Colonic mucosa (tissue), 4 donors: ENCODE measurements at regions not wholly inside any gene's neighbourhood (a gene's known extent, or its start where the extent isn't known, plus 50 kb on each side); places are given as distances from the start of the nearest gene placed in this dataset.

Experiments used
- DNase-seq: peaks from one replicate; pipeline ENCODE4 v3.0.0-alpha.2; 2020
- H3K27ac ChIP-seq: fragments of 200-600 bp; one replicate; pipeline ENCODE4 v1.8.0; 2021
- H3K27me3 ChIP-seq: fragments of 200-600 bp; one replicate; pipeline ENCODE4 v1.8.0; 2021
- H3K36me3 ChIP-seq: fragments of 200-600 bp; one replicate; pipeline ENCODE4 v1.8.0; 2021
- H3K4me1 ChIP-seq: fragments of 200-600 bp; one replicate; pipeline ENCODE4 v1.8.0; 2021; ENCODE audit warnings: mild to moderate bottlenecking
- H3K4me3 ChIP-seq: fragments of 200-600 bp; one replicate; pipeline ENCODE4 v1.8.0; 2021
- H3K9ac ChIP-seq, 2 donors: one replicate each; pipeline ENCODE4 v1.7.0; 2013; ENCODE audit warnings: control low read depth in 2 of 2, low read depth in 2 of 2, low read length in 2 of 2
- H3K9me3 ChIP-seq: fragments of 200-600 bp; one replicate; pipeline ENCODE4 v1.8.0; 2021
- intact Hi-C: fragments of 100-400 bp; cut with DNase I; formaldehyde crosslinking; loops from one replicate; pipeline ENCODE4 v1.14.1; 2022
- TF ChIP-seq, protein P1 (sequence below): fragments of 200-600 bp; IDR thresholded peaks from one replicate; pipeline ENCODE4 v1.8.0; 2022; ENCODE audit warnings: antibody characterized with exemption, mild to moderate bottlenecking
- donor health status: healthy.
- donor health status: DM: no; HTN: no; CAD: no.
- donor health status: DM: no; HTN: no; CAD: no.

DNA sequence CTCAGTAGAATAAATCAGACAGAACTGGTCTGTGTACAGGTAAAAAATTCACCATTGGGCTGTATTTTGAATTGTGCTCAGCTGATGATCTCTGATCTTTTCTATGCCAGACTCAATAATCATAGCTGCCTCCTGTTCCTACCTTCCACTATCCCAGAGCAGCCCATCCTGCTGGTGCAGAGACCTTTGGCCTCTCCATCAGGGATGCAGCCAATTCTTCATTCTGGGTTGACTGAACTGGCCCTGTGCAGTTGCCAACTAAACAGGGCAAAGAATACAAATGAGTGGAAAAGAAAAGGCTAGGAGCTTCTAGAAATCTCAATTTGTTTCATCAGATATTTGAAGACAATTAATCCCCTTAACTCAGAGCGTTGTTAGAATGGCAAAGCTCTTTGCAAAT lies 1781.3 kb upstream of the CELF4 start:
- DNase-seq: no peak

DNA sequence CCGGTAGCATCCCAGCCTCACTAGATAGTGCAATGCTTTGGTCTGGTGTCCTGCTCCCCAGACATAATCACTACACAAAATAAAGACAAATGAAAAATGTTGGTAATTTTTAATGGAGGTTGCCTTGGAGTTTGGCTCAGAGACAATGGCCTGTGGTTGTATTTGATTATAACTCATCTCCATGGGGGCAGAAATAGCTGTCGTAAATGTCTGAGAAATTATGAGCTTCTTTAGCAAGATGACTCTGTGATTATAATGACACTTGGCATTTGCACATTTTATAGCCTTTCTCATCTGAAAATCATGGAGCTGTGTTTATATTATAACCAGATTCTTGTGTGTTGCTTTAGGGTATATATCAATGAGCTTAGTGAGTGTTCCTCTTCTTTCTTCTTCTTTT lies 1779.7 kb upstream of the CELF4 start:
- Histone ChIP-seq H3K36me3 (no peaks in the 10 kb centered on the region), H3K9ac (no peak overlapping the region), H3K27me3 (no peaks in the 10 kb centered on the region), H3K4me1 (no peaks in the 10 kb centered on the region), H3K9me3 (no peaks in the 10 kb centered on the region), H3K4me3 (no peak overlapping the region), H3K27ac (no peak overlapping the region)
- TF ChIP-seq, protein P1, sequence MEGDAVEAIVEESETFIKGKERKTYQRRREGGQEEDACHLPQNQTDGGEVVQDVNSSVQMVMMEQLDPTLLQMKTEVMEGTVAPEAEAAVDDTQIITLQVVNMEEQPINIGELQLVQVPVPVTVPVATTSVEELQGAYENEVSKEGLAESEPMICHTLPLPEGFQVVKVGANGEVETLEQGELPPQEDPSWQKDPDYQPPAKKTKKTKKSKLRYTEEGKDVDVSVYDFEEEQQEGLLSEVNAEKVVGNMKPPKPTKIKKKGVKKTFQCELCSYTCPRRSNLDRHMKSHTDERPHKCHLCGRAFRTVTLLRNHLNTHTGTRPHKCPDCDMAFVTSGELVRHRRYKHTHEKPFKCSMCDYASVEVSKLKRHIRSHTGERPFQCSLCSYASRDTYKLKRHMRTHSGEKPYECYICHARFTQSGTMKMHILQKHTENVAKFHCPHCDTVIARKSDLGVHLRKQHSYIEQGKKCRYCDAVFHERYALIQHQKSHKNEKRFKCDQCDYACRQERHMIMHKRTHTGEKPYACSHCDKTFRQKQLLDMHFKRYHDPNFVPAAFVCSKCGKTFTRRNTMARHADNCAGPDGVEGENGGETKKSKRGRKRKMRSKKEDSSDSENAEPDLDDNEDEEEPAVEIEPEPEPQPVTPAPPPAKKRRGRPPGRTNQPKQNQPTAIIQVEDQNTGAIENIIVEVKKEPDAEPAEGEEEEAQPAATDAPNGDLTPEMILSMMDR: no peak
- DNase-seq: no peak
- intact Hi-C loops: no loop called here

More for the DNA sequence above, 1781.3 kb upstream of the CELF4 start:
- TF ChIP-seq, protein P1: no peak
- Histone ChIP-seq H3K27ac (no peak overlapping the region), H3K36me3 (no peaks in the 10 kb centered on the region), H3K9ac (no peak overlapping the region), H3K4me3 (no peak overlapping the region), H3K4me1 (no peaks in the 10 kb centered on the region), H3K27me3 (no peaks in the 10 kb centered on the region), H3K9me3 (no peaks in the 10 kb centered on the region)
- intact Hi-C loops: no loop called here

DNA sequence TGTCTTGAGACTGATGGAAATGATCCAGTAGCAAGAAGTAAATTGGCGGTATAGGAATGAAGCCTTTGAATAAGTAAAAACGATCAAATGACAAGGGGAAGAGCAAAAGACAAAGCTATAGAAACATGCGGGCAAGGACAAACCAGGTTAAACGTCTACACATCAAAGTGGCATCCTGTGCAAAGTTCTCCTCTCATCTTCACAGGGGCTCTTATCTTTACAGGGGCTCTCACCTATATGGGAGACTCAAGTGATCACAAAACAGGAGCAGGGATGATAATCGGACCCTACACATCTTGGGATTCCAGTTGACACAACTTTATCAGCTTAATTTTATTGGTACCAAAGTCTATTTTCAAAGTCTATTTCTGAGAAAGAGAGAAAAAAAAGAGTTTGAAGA lies 1778.9 kb upstream of the CELF4 start:
- H3K36me3 ChIP-seq: no peaks in the 10 kb centered on the region
- no peak overlapping the region for H3K4me3 ChIP-seq
- no peaks in the 10 kb centered on the region for H3K27me3 ChIP-seq
- no peak overlapping the region for H3K27ac ChIP-seq
- no peak overlapping the region for H3K9ac ChIP-seq
- no peaks in the 10 kb centered on the region for H3K9me3 ChIP-seq
- TF ChIP-seq, protein P1: no peak
- H3K4me1 ChIP-seq: no peaks in the 10 kb centered on the region
- intact Hi-C loops: no loop called here
- DNase-seq: no peak

GRCh38 chr18:39341129-39341528 lies 1775.5 kb upstream of the CELF4 start:
- H3K9me3 ChIP-seq: no peaks in the 10 kb centered on the region
- no peak for DNase-seq
- no peaks in the 10 kb centered on the region for H3K36me3 ChIP-seq
- intact Hi-C loops: no loop called here
- no peaks in the 10 kb centered on the region for H3K4me1 ChIP-seq
- H3K9ac ChIP-seq: no peak overlapping the region
- H3K27ac ChIP-seq: no peak overlapping the region
- H3K4me3 ChIP-seq: no peak overlapping the region
- H3K27me3 ChIP-seq: no peaks in the 10 kb centered on the region
- TF ChIP-seq, protein P1: no peak

DNA sequence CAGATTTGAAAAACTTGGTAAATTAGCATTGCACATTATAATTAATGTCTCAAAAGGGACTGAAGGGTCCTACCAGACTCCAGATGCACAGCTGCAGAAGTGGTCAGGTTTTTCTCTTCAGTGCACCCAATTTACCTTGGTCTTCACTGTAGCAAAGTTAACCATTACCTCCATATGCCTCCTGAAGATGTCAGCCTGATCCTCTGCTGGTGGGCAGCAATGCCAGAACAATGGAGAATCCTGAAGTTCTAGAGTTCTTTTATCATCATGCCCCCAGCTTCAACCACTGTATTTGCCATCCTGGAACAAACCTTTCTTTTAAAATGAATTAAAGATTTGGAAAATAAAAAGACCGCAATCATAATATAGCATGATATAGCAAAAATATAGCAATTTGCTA lies 1774.8 kb upstream of the CELF4 start:
- no peaks in the 10 kb centered on the region for H3K4me1 ChIP-seq
- H3K9ac ChIP-seq: no peak overlapping the region
- no peaks in the 10 kb centered on the region for H3K27me3 ChIP-seq
- no peaks in the 10 kb centered on the region for H3K36me3 ChIP-seq
- H3K4me3 ChIP-seq: no peak overlapping the region
- no peak for DNase-seq
- no peak overlapping the region for H3K27ac ChIP-seq
- intact Hi-C loops: no loop called here
- H3K9me3 ChIP-seq: no peaks in the 10 kb centered on the region
- TF ChIP-seq, protein P1: no peak
